ENCODE measurements at regions not wholly inside any gene's neighbourhood (a gene's known extent, or its start where the extent isn't known, plus 50 kb on each side); places are given as distances from the start of the nearest gene placed in this dataset.

DNA sequence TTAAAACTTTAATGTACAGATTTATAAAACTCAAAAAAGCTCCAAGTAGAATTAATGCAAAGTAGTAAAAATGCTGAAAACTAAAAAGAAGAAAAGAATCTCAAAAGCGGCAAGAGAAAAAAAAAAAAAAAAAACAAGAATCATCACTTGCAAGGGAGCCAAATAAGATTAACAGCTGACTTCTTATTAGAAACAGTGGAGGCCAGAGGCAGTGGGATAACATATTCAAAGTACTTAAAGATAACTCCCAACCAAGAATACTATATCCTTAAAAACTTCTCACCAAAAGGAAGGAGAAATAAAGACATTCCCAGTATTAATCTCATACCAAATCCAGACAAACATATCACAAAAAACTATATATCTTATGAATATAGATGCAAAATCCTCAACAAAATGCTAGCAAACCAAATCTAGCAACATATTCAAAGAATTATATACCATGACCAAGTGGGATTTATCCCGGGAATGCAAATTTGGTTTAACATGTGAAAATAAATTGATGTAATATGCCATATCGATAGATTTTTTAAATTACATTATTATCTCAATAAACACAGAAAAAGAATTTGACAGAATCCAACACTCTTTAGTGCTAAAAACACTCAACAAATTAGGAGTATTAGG is 62.7 kb downstream of the CAMK2N1 start:
- POLR2A ChIA-PET: no interaction called here
- CTCF ChIA-PET: no interaction called here
- Mint-ChIP-seq H3K4me3 (no peak overlapping the region), H3K4me1 (no peaks in the 10 kb centered on the region), H3K27ac (no peak overlapping the region), H3K9me3 (ENCODE audit: insufficient read depth) (peaks cover 9% of the 10 kb centered on the region), H3K27me3 (peaks cover 24% of the 10 kb centered on the region)
- Histone ChIP-seq H3K4me3 (ENCODE audit: control extremely low read depth in 1 of 5, extremely low read depth in 1 of 5, insufficient read depth in 1 of 5, low read depth in 2 of 5, low read length in 4 of 5) (no peak overlapping the region), H2AFZ (ENCODE audit: insufficient read depth, low read depth, low read length, poor library complexity, severe bottlenecking) (no peak overlapping the region), H3K4me2 (replicated peaks; ENCODE audit: low read depth, low read length, poor library complexity, severe bottlenecking) (no peak overlapping the region), H3K79me2 (ENCODE audit: control insufficient read depth, insufficient read depth, low read length) (no peaks in the 10 kb centered on the region), H3K9ac (ENCODE audit: low read length) (no peak overlapping the region), H3K36me3 (replicated peaks in 1 of 2; ENCODE audit: control extremely low read depth in 1 of 2, control insufficient read depth in 1 of 2, extremely low read depth in 1 of 2, insufficient read depth in 2 of 2, low read length in 1 of 2) (no peaks in the 10 kb centered on the region), H3K27me3 (replicated peaks in 1 of 4; ENCODE audit: control extremely low read depth in 1 of 4, control insufficient read depth in 3 of 4, insufficient read depth in 4 of 4, low read length in 3 of 4) (peaks cover 0 to 3% (median 1%) of the 10 kb centered on the region in 4 experiments), H4K20me1 (ENCODE audit: control insufficient read depth, insufficient read depth, low read length, poor library complexity, severe bottlenecking) (no peaks in the 10 kb centered on the region), H3K27ac (ENCODE audit: low read length in 2 of 2) (no peak overlapping the region), H3K9me3 (ENCODE audit: control extremely low read depth in 1 of 3, control insufficient read depth in 2 of 3, insufficient read depth in 1 of 3, low read length in 2 of 3) (peaks cover 2 to 26% (median 8%) of the 10 kb centered on the region in 3 donors), H3K4me1 (ENCODE audit: control insufficient read depth in 2 of 2, insufficient read depth in 2 of 2, low read length in 2 of 2) (no peaks in the 10 kb centered on the region)
- DNase-seq (no peak), ATAC-seq (ENCODE audit: low read depth) (no peak)
- no peak for TF ChIP-seq EZH2 (IDR thresholded peaks at IDR 0.05; ENCODE audit: borderline replicate concordance, insufficient read depth, low read depth, low read length, poor library complexity, severe bottlenecking)
- TF ChIP-seq, protein P1, sequence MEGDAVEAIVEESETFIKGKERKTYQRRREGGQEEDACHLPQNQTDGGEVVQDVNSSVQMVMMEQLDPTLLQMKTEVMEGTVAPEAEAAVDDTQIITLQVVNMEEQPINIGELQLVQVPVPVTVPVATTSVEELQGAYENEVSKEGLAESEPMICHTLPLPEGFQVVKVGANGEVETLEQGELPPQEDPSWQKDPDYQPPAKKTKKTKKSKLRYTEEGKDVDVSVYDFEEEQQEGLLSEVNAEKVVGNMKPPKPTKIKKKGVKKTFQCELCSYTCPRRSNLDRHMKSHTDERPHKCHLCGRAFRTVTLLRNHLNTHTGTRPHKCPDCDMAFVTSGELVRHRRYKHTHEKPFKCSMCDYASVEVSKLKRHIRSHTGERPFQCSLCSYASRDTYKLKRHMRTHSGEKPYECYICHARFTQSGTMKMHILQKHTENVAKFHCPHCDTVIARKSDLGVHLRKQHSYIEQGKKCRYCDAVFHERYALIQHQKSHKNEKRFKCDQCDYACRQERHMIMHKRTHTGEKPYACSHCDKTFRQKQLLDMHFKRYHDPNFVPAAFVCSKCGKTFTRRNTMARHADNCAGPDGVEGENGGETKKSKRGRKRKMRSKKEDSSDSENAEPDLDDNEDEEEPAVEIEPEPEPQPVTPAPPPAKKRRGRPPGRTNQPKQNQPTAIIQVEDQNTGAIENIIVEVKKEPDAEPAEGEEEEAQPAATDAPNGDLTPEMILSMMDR (IDR thresholded peaks at IDR 0.05): no peak
- no CpG with 5 or more reads among the region's 3 CpGs for WGBS (ENCODE audit: insufficient coverage)
- intact Hi-C loops (cut with micrococcal nuclease): no loop called here

DNA sequence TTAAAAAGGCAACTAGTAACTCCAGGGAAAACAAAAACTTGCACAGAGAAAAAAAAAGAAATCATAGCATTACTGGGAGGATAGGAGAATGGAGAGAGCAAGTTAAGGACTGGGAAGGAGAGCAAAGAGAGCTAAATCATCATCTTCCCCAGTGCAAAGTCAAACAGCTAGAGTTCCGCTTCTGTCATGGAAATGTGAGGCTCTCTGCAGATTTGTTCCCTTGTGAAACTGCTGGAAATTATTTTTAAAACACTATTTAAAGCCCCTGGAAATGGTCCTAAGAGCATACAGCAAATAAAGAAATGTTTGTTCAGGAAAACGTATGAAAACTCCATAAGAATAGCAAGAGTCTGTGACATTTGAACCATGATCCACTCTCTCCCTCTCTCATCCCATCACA is 64.6 kb downstream of the CAMK2N1 start:
- no peak for DNase-seq
- Histone ChIP-seq H3K9me3 (ENCODE audit: control extremely low read depth in 1 of 3, control insufficient read depth in 2 of 3, insufficient read depth in 1 of 3, low read length in 2 of 3) (peaks cover 2 to 26% (median 8%) of the 10 kb centered on the region in 3 donors), H3K4me3 (ENCODE audit: control extremely low read depth in 1 of 5, extremely low read depth in 1 of 5, insufficient read depth in 1 of 5, low read depth in 2 of 5, low read length in 4 of 5) (no peak overlapping the region), H3K36me3 (replicated peaks in 1 of 2; ENCODE audit: control extremely low read depth in 1 of 2, control insufficient read depth in 1 of 2, extremely low read depth in 1 of 2, insufficient read depth in 2 of 2, low read length in 1 of 2) (no peaks in the 10 kb centered on the region), H2AFZ (ENCODE audit: insufficient read depth, low read depth, low read length, poor library complexity, severe bottlenecking) (no peak overlapping the region), H3K27me3 (replicated peaks in 1 of 4; ENCODE audit: control extremely low read depth in 1 of 4, control insufficient read depth in 3 of 4, insufficient read depth in 4 of 4, low read length in 3 of 4) (peaks cover 0 to 3% (median 1%) of the 10 kb centered on the region in 4 experiments), H3K9ac (ENCODE audit: low read length) (no peak overlapping the region), H3K4me1 (ENCODE audit: control insufficient read depth in 2 of 2, insufficient read depth in 2 of 2, low read length in 2 of 2) (no peaks in the 10 kb centered on the region), H3K4me2 (replicated peaks; ENCODE audit: low read depth, low read length, poor library complexity, severe bottlenecking) (no peak overlapping the region), H3K79me2 (ENCODE audit: control insufficient read depth, insufficient read depth, low read length) (no peaks in the 10 kb centered on the region), H4K20me1 (ENCODE audit: control insufficient read depth, insufficient read depth, low read length, poor library complexity, severe bottlenecking) (no peaks in the 10 kb centered on the region), H3K27ac (ENCODE audit: low read length in 2 of 2) (no peak overlapping the region)
- peaks cover 9% of the 10 kb centered on the region for H3K9me3 Mint-ChIP-seq (ENCODE audit: insufficient read depth)
- no peak for ATAC-seq (ENCODE audit: low read depth)
- peaks cover 21% of the 10 kb centered on the region for H3K27me3 Mint-ChIP-seq
- ChIA-PET CTCF (no interaction called here), POLR2A (no interaction called here)
- no peak for TF ChIP-seq EZH2 (IDR thresholded peaks at IDR 0.05; ENCODE audit: borderline replicate concordance, insufficient read depth, low read depth, low read length, poor library complexity, severe bottlenecking)
- TF ChIP-seq, protein P1 (IDR thresholded peaks at IDR 0.05): no peak
- no peak overlapping the region for H3K27ac Mint-ChIP-seq
- intact Hi-C loops (cut with micrococcal nuclease): no loop called here
- 56% methylated on average over 1 of the region's 2 CpGs for WGBS (ENCODE audit: insufficient coverage)
- no peak overlapping the region for H3K4me3 Mint-ChIP-seq
- H3K4me1 Mint-ChIP-seq: no peaks in the 10 kb centered on the region
